Stimulated activated naive CD8-positive, alpha-beta T cell treated with anti-CD3 and anti-CD28 coated beads, Interleukin-15, Interleukin-2, amounts not matched to agents 100 U/mL and 50 U/mL, for 24 hours (primary cell): ENCODE measurements at regions not wholly inside any gene's neighbourhood (a gene's known extent, or its start where the extent isn't known, plus 50 kb on each side); places are given as distances from the start of the nearest gene placed in this dataset.

ENCODE experiments used
- ATAC-seq: fragments of 150-1000 bp; cut with Tn5 transposase; one replicate; pipeline ENCODE4 v1.10.0; 2021
- DNase-seq: peaks from one replicate; pipeline ENCODE4 v3.0.0; 2021

DNA sequence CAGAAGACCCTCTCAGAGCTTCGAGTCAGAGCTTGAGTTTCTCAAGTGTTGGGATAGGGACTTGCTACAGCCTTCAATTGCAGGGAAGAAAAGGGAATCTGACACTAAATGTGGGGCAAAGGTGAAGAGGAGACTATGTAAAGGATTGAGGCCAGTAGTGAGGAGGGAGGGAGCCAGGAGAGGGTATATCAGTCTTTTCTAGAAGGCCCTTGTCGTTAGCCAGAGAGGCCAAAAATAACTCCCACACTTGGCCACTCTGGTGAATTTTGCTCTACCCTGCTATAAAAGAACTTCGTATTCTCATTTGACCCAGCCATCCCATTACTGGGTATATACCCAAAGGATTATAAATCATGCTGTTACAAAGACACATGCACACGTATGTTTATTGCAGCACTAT, 162.0 kb downstream of the MDFIC start:
- DNase-seq (no peak), ATAC-seq (no peak)

DNA sequence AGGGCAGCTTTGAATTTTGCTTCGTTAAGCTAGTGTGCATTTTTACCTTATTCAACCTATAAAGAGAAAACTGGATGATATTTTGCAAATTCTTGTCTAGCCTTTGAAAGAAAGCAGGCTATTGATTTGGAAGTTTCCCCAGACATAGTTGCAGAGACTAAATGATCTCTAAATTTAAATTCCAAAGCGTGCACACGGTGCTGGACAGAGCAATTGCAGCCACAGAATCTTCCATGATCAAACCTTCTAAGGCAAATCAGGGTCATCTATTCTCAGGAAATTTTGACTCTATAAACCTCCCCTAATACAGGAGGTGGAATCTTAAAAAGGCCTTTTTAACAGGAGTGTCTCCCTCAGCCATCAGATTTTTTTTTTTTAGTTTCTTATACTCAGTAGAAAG, 159.9 kb downstream of the MDFIC start:
- ATAC-seq: no peak
- no peak for DNase-seq

GRCh38 chr7:115078851-115079250, 157.0 kb downstream of the MDFIC start:
- no peak for DNase-seq
- no peak for ATAC-seq

DNA sequence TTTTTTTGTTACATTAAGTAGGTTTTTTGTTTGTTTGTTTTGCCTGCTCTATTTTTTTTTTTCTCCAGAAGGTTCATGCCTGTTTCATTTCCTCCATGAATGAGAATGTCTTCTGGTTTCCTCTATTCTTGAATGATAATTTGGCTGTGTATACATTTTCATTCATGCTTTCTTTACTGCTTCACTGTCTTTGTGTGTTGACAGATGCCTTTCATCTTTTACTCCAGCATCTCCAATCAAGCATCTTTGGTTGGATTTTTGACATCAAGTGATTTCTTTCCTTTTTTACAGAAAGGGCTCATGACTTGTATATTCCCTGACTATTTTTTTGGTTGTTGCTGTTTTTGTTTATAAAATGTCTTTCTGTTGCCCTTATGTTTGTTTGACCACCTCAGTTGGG, 156.5 kb downstream of the MDFIC start:
- DNase-seq (no peak), ATAC-seq (no peak)

GRCh38 chr7:115070311-115070710, 148.4 kb downstream of the MDFIC start:
- ATAC-seq (no peak), DNase-seq (no peak)
